Ectodermal cell (in vitro differentiated cells): ENCODE measurements at regions not wholly inside any gene's neighbourhood (a gene's known extent, or its start where the extent isn't known, plus 50 kb on each side); places are given as distances from the start of the nearest gene placed in this dataset.

Source experiments
- H3K27ac ChIP-seq: 2 replicates; pipeline ENCODE4 v1.7.0; 2013; ENCODE audit warnings: mild to moderate bottlenecking, low read depth, low read length; ENCODE audit not compliant: insufficient read depth, poor library complexity, severe bottlenecking
- H3K27me3 ChIP-seq: 2 replicates; pipeline ENCODE4 v1.7.0; 2013; ENCODE audit warnings: mild to moderate bottlenecking, low read length; ENCODE audit not compliant: insufficient read depth, control insufficient read depth, poor library complexity, severe bottlenecking
- H3K36me3 ChIP-seq: one replicate; pipeline ENCODE4 v1.7.0; 2013; ENCODE audit warnings: low read length; ENCODE audit not compliant: control insufficient read depth, insufficient read depth
- H3K4me1 ChIP-seq: one replicate; pipeline ENCODE4 v1.7.0; 2013; ENCODE audit warnings: low read length; ENCODE audit not compliant: control insufficient read depth, insufficient read depth
- H3K4me3 ChIP-seq: 2 replicates; pipeline ENCODE4 v1.7.0; 2013; ENCODE audit warnings: low read depth, low read length, control low read depth; ENCODE audit not compliant: insufficient read depth
- H3K9me3 ChIP-seq: 2 replicates; pipeline ENCODE4 v1.7.0; 2013; ENCODE audit warnings: mild to moderate bottlenecking, low read length, moderate library complexity; ENCODE audit not compliant: control insufficient read depth
- WGBS, 2 experiments: methylation state at CpG; one replicate each; pipeline ENCODE4 v1.1.7; 2013; ENCODE audit warnings: missing lambda C conversion rate in 2 of 2; 5-methylcytosine and 5-hydroxymethylcytosine counted together

GRCh38 chr1:216983823-216984222, 260.6 kb upstream of the ESRRG start:
- Histone ChIP-seq H3K36me3 (no peaks in the 10 kb centered on the region), H3K27ac (no peak overlapping the region), H3K4me1 (peaks cover 7% of the 10 kb centered on the region), H3K27me3 (no peaks in the 10 kb centered on the region), H3K9me3 (no peaks in the 10 kb centered on the region), H3K4me3 (no peak overlapping the region)
- WGBS, 2 experiments: 76 to 84% methylated on average over 3 to 6 of the region's 6 CpGs

- 50 to 62% methylated on average over 2 to 3 of the region's 3 CpGs for WGBS, 2 experiments
- Histone ChIP-seq H3K4me1 (no peaks in the 10 kb centered on the region), H3K27me3 (no peaks in the 10 kb centered on the region), H3K4me3 (no peak overlapping the region), H3K36me3 (no peaks in the 10 kb centered on the region), H3K27ac (no peak overlapping the region), H3K9me3 (no peaks in the 10 kb centered on the region)
Observed at GRCh38 chr1:216961516-216961915, 238.3 kb upstream of the ESRRG start.

GRCh38 chr1:216960716-216961115, 237.5 kb upstream of the ESRRG start:
- Histone ChIP-seq H3K27ac (no peak overlapping the region), H3K36me3 (no peaks in the 10 kb centered on the region), H3K4me1 (no peaks in the 10 kb centered on the region), H3K4me3 (no peak overlapping the region), H3K27me3 (no peaks in the 10 kb centered on the region), H3K9me3 (no peaks in the 10 kb centered on the region)

- Histone ChIP-seq H3K27ac (no peak overlapping the region), H3K27me3 (no peaks in the 10 kb centered on the region), H3K36me3 (no peaks in the 10 kb centered on the region), H3K4me3 (no peak overlapping the region), H3K9me3 (no peaks in the 10 kb centered on the region), H3K4me1 (no peaks in the 10 kb centered on the region)
- 92 to 93% methylated on average over 4 of the region's 4 CpGs for WGBS, 2 experiments
Observed at GRCh38 chr1:216958569-216958968, 235.3 kb upstream of the ESRRG start.

DNA sequence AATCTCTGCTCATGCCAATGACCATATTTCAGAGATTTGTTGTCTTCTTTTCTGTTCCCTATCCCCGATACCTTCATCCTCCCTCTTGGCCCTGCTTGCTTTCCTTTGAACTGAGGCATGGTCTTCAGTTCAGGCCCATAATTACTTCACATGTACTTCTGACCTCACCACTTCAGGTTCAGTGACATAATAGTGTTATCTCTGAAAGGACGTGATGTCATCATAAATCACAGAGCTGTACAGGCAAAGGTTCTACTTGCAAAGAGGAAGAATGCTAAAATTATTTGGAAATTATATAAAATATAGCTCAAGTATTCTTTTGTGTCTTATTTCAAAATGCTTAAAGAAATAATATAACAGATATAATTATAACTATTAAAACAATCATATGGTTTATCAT, 230.3 kb upstream of the ESRRG start:
- Histone ChIP-seq H3K9me3 (no peaks in the 10 kb centered on the region), H3K4me3 (no peak overlapping the region), H3K4me1 (no peaks in the 10 kb centered on the region), H3K27ac (no peak overlapping the region), H3K36me3 (no peaks in the 10 kb centered on the region), H3K27me3 (no peaks in the 10 kb centered on the region)
- WGBS, 2 experiments: 88 to 100% methylated on average over 1 to 2 of the region's 2 CpGs

- 90 to 94% methylated on average over 6 of the region's 6 CpGs for WGBS, 2 experiments
- H3K27ac ChIP-seq: no peak overlapping the region
- no peaks in the 10 kb centered on the region for H3K9me3 ChIP-seq
- H3K36me3 ChIP-seq: no peaks in the 10 kb centered on the region
- no peaks in the 10 kb centered on the region for H3K27me3 ChIP-seq
- no peak overlapping the region for H3K4me3 ChIP-seq
- no peaks in the 10 kb centered on the region for H3K4me1 ChIP-seq
Observed at GRCh38 chr1:216952864-216953263, 229.6 kb upstream of the ESRRG start.

DNA sequence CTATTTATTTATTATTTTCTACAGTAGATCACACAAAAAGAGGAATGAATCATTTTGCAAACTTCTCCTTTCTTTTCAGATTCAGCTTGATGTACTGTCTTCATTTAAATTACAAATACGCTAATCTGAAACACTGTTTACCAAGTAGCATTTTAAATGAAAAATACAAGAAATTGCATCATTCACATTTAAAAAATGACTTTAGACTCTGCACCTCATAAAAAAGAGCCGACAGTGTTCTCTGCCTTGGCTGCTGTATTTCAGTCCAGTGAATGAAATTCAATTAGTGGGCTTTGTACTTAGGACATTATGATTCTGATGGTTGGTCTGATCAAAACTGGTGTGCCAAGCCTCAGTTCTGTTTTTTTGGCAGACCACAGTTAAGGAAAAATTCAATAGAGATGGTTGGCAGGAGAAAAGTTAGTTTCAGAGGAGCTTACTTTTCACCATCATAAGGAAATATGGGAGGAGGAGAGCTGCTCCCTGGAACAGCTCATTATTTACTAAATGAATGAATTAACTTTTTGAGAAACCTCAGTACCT, 222.4 kb upstream of the ESRRG start:
- peaks cover 16% of the 10 kb centered on the region for H3K4me1 ChIP-seq
- no peaks in the 10 kb centered on the region for H3K27me3 ChIP-seq
- 65 to 73% methylated on average over 2 of the region's 2 CpGs for WGBS, 2 experiments

DNA sequence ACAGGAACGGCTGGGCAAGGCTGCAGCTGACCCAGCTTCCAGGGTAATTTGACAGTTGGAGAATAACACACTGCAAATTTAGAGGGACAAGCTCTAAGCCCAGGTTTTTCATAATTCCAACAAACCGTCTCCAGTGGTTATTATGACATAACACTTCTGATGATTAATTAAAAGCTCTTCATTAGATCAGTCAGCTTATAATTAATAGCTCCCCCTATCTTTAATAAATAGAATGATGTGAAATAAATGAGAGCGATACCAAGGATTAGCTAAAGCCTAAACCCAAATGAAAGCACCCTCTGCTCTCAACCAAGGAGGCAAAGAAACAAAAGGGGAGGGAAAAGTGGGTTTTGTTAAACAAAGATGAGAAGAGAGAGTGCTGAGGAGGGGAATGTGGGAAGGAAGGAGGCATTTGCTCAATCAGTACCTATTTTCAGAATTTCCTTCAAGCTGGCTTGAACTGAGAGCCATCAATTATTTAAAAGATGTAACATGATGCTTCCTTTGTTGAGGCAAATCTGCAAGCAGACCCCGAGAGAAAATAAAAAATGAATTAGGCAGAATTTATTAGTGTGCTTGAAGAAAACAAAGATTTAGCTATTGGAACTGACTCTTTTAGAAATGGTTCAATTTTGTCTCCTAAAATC, 221.8 kb upstream of the ESRRG start:
- H3K4me3 ChIP-seq: no peak overlapping the region
- H3K36me3 ChIP-seq: no peaks in the 10 kb centered on the region
- 53 to 54% methylated on average over 2 to 4 of the region's 4 CpGs for WGBS, 2 experiments
- no peaks in the 10 kb centered on the region for H3K27me3 ChIP-seq
- H3K9me3 ChIP-seq: no peaks in the 10 kb centered on the region
- H3K27ac ChIP-seq: peak overlapping the region; percentile 22
- peaks cover 16% of the 10 kb centered on the region for H3K4me1 ChIP-seq

More for the DNA sequence above, 222.4 kb upstream of the ESRRG start:
- Histone ChIP-seq H3K4me3 (no peak overlapping the region), H3K36me3 (no peaks in the 10 kb centered on the region), H3K27ac (no peak overlapping the region), H3K9me3 (no peaks in the 10 kb centered on the region)

DNA sequence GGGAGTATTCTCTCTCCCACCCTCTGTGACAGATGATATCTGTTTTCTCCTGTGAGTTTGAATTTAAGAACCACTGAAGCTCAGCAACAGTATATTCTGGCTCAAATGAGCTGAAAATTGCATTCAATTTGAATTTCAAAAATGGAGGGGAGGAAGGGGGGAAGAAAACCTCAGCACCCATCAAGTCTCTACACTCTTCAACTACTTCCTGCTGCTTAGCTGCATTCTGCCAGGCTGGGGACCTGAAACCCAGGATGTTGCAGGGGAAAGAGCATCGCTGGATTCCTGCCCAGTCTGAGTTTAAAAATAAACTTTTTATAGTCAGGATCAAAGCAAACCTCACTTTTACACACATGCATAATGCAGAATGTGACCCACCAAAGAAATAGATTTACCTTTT, 214.3 kb upstream of the ESRRG start:
- H3K4me1 ChIP-seq: no peaks in the 10 kb centered on the region
- H3K27ac ChIP-seq: no peak overlapping the region
- H3K27me3 ChIP-seq: no peaks in the 10 kb centered on the region
- H3K4me3 ChIP-seq: no peak overlapping the region
- no peaks in the 10 kb centered on the region for H3K9me3 ChIP-seq
- WGBS, 2 experiments: 26 to 38% methylated on average over 1 of the region's 1 CpG
- no peaks in the 10 kb centered on the region for H3K36me3 ChIP-seq

DNA sequence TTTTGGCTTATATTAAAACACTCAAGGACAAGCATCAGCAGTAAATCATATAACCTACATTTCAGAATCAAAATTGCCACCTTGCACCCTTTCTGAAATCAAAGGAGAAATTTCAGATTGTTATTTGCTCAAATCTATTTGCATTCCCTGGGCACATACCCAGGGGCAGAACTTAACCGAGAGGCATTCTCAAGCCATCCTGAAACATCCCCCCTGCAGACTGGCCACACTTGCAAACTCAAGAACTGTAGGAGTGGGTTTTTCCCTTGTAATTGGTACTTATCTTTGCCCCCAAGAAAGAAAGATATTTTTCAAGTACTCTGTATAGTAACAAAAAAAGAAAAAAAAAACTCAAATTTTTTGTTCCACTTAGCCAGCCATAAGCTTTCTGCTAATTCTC, 213.6 kb upstream of the ESRRG start:
- Histone ChIP-seq H3K4me1 (no peaks in the 10 kb centered on the region), H3K9me3 (no peaks in the 10 kb centered on the region), H3K4me3 (no peak overlapping the region), H3K36me3 (no peaks in the 10 kb centered on the region), H3K27me3 (no peaks in the 10 kb centered on the region), H3K27ac (no peak overlapping the region)
- WGBS, 2 experiments: 67% methylated on average over 1 of the region's 1 CpG; no CpG with 5 or more reads in 1 of the 2 experiments
